ENCODE measurements at regions not wholly inside any gene's neighbourhood (a gene's known extent, or its start where the extent isn't known, plus 50 kb on each side); places are given as distances from the start of the nearest gene placed in this dataset.

DNA sequence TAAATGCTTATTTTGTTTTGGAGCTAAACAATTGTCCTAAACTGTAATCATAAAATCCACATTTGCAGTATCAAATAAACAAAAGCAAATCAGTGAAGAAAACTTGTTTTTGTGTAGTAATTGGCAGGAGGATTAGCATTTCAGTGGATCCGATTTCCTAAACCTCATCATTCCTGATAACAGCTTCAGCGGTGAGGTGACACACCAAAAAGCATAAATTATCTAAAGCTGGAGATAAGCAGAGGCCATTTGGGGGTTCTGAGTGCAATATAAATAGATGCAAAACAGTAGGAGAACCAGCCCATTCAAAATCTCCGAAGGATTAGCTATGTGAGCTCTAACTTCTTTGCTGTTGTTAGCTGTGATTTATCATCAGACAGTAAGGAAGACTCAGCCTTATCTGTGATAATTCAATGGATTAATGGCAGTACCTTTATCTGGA lies 235.8 kb downstream of the EPHA7 start:
- DNase-seq, result no peak
- intact Hi-C loops (cut with micrococcal nuclease), result no loop called here
- no peaks in the 10 kb centered on the region for H3K4me1 Mint-ChIP-seq
- no peak overlapping the region for H3K4me3 Mint-ChIP-seq
- no peaks in the 10 kb centered on the region for H3K27me3 Mint-ChIP-seq (ENCODE audit: low read depth in 3 of 3)
- H3K4me1 ChIP-seq (ENCODE audit: control insufficient read depth in 1 of 2, insufficient read depth in 2 of 2, low read length in 2 of 2), result no peaks in the 10 kb centered on the region
- H3K9me3 Mint-ChIP-seq, result no peaks in the 10 kb centered on the region
- H3K4me3 ChIP-seq (replicated peaks in 1 of 3; ENCODE audit: low read depth in 2 of 3, low read length in 3 of 3), result no peak overlapping the region
- H3K9ac ChIP-seq (ENCODE audit: insufficient read depth, low read length, poor library complexity, severe bottlenecking), result no peak overlapping the region
- TF ChIP-seq, protein P1, sequence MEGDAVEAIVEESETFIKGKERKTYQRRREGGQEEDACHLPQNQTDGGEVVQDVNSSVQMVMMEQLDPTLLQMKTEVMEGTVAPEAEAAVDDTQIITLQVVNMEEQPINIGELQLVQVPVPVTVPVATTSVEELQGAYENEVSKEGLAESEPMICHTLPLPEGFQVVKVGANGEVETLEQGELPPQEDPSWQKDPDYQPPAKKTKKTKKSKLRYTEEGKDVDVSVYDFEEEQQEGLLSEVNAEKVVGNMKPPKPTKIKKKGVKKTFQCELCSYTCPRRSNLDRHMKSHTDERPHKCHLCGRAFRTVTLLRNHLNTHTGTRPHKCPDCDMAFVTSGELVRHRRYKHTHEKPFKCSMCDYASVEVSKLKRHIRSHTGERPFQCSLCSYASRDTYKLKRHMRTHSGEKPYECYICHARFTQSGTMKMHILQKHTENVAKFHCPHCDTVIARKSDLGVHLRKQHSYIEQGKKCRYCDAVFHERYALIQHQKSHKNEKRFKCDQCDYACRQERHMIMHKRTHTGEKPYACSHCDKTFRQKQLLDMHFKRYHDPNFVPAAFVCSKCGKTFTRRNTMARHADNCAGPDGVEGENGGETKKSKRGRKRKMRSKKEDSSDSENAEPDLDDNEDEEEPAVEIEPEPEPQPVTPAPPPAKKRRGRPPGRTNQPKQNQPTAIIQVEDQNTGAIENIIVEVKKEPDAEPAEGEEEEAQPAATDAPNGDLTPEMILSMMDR (IDR thresholded peaks at IDR 0.05), result no peak
- no peaks in the 10 kb centered on the region for H3K79me2 ChIP-seq (ENCODE audit: insufficient read depth, low read length)
- H3K27ac Mint-ChIP-seq, result no peak overlapping the region
- H3K4me2 ChIP-seq (replicated peaks; ENCODE audit: extremely low read depth, low read length, poor library complexity, severe bottlenecking), result no peak overlapping the region
- H3K27me3 ChIP-seq (ENCODE audit: control insufficient read depth in 2 of 2, insufficient read depth in 2 of 2, low read length in 2 of 2), result no peaks in the 10 kb centered on the region
- no peak overlapping the region for H2AFZ ChIP-seq (ENCODE audit: insufficient read depth, low read depth, low read length, poor library complexity, severe bottlenecking)
- no peak overlapping the region for H3K27ac ChIP-seq (ENCODE audit: low read depth in 1 of 2, low read length in 2 of 2)
- H3K36me3 ChIP-seq (replicated peaks in 1 of 2; ENCODE audit: control insufficient read depth in 1 of 2, insufficient read depth in 2 of 2, low read length in 2 of 2), result no peaks in the 10 kb centered on the region
- no peaks in the 10 kb centered on the region for H4K20me1 ChIP-seq (ENCODE audit: insufficient read depth, low read length)
- no peaks in the 10 kb centered on the region for H3K36me3 Mint-ChIP-seq
- 0% methylated on average over 1 of the region's 3 CpGs for WGBS (ENCODE audit: insufficient coverage)
- no peaks in the 10 kb centered on the region for H3K9me3 ChIP-seq (replicated peaks in 1 of 2; ENCODE audit: control insufficient read depth in 1 of 2, insufficient read depth in 1 of 2, low read length in 2 of 2)

DNA sequence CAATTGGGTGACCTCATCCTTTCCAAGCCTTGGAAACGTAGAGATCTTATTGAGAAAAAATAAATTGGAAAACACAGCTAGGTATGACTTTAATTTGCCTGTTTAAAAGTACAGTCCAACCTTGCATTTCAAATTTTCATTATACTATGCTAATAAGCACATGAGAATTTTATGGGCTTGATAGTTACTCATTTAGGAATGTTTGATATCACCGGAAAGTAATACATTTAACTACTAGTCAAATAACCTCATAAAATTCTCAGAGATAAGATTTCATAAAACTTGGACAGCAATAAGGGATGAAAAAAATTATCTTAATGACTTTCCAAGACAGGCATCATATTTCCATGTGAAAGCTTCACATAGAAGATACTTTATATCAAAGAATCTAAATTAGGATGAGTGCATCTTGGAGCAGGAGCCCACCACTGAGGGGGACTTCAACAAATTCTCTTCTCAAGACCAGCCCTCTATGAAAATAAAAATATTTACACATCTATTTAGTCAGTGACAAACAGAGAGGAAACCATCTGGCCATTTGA lies 236.3 kb downstream of the EPHA7 start:
- Histone ChIP-seq H3K27me3 (ENCODE audit: control insufficient read depth in 2 of 2, insufficient read depth in 2 of 2, low read length in 2 of 2) (no peaks in the 10 kb centered on the region), H3K9ac (ENCODE audit: insufficient read depth, low read length, poor library complexity, severe bottlenecking) (no peak overlapping the region), H2AFZ (ENCODE audit: insufficient read depth, low read depth, low read length, poor library complexity, severe bottlenecking) (no peak overlapping the region), H3K4me3 (replicated peaks in 1 of 3; ENCODE audit: low read depth in 2 of 3, low read length in 3 of 3) (no peak overlapping the region), H3K27ac (ENCODE audit: low read depth in 1 of 2, low read length in 2 of 2) (no peak overlapping the region), H3K36me3 (replicated peaks in 1 of 2; ENCODE audit: control insufficient read depth in 1 of 2, insufficient read depth in 2 of 2, low read length in 2 of 2) (no peaks in the 10 kb centered on the region), H3K4me1 (ENCODE audit: control insufficient read depth in 1 of 2, insufficient read depth in 2 of 2, low read length in 2 of 2) (no peaks in the 10 kb centered on the region), H4K20me1 (ENCODE audit: insufficient read depth, low read length) (no peaks in the 10 kb centered on the region), H3K4me2 (replicated peaks; ENCODE audit: extremely low read depth, low read length, poor library complexity, severe bottlenecking) (no peak overlapping the region), H3K79me2 (ENCODE audit: insufficient read depth, low read length) (no peaks in the 10 kb centered on the region), H3K9me3 (replicated peaks in 1 of 2; ENCODE audit: control insufficient read depth in 1 of 2, insufficient read depth in 1 of 2, low read length in 2 of 2) (no peaks in the 10 kb centered on the region)
- TF ChIP-seq, protein P1 (IDR thresholded peaks at IDR 0.05), result no peak
- no peaks in the 10 kb centered on the region for H3K36me3 Mint-ChIP-seq
- intact Hi-C loops (cut with micrococcal nuclease), result no loop called here
- WGBS (ENCODE audit: insufficient coverage), result no CpG with 5 or more reads among the region's 2 CpGs
- H3K27me3 Mint-ChIP-seq (ENCODE audit: low read depth in 3 of 3), result no peaks in the 10 kb centered on the region
- no peak overlapping the region for H3K4me3 Mint-ChIP-seq
- H3K4me1 Mint-ChIP-seq, result no peaks in the 10 kb centered on the region
- no peaks in the 10 kb centered on the region for H3K9me3 Mint-ChIP-seq
- H3K27ac Mint-ChIP-seq, result no peak overlapping the region
- DNase-seq, result no peak
